ENCODE measurements at regions not wholly inside any gene's neighbourhood (a gene's known extent, or its start where the extent isn't known, plus 50 kb on each side); places are given as distances from the start of the nearest gene placed in this dataset.
A peak's percentile ranks its signal among the peaks of the same experiment; 100 is the strongest.
"Not testable (repeated sequence)": the region's sequence is repeated elsewhere in the genome, so short reads cannot be mapped to it uniquely, and the experiment has no call there.

DNA sequence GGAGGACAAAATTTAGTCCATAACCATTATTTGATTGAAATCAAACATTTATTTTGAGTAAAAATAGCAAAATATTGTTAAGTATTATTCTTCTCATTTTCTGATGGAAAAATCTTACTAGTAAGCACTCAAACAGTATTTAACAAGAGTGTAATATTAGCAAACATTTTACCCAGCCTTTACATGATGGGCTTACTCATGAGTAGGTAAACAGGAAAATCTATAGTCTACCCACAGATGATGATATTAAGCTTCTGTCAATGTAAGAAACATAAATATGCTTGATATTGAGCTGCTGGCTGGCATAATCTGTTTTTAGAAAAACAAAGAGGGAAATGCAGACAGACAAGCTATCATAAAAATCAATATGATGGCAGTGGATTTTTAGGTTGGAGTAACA, 418.5 kb upstream of the COX7C start:
- DNase-seq = no peak
- intact Hi-C loops (cut with DNase I, micrococcal nuclease) = no loop called here
- no peak for ATAC-seq

DNA sequence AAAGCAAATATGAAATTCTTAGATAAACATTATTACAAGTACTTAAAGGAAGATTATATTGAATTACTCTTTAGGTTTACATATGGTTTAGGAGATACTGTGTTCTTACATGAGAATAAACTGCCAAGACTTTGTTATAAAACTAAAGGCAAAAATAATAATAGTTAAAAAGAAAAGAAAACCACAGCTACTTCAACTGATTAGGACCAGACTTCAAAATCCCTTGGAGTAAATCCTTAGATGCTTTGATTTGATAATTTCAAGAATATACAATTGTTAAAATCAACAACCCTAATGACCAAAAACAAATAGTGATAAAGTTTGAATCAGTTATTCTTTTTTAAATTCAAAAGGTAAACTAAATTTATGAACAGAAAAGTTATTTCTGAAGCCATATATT, 389.6 kb upstream of the COX7C start:
- ATAC-seq = no peak
- intact Hi-C loops (cut with DNase I, micrococcal nuclease) = no loop called here

DNA sequence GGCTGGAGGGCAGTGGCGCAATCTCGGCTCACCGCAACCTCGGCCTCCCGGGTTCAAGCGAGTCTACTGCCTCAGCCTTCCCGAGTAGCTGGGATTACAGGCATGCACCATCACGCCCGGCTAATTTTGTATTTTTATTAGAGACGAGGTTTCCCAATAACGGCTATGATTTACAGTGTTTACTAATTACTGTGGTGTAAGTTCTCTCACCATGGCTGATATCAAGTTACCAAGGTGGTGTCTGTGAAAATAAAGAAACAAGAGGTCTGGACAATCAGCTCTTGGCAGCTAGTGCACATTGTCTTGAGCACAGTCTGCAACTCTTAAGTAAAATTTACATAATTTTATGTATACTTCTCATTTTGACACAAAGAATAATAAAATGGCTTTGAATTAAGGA, 385.5 kb upstream of the COX7C start:
- intact Hi-C loops (cut with DNase I, micrococcal nuclease) = no loop called here
- no peak for ATAC-seq

More for the DNA sequence above, 389.6 kb upstream of the COX7C start:
- no peak for DNase-seq

DNA sequence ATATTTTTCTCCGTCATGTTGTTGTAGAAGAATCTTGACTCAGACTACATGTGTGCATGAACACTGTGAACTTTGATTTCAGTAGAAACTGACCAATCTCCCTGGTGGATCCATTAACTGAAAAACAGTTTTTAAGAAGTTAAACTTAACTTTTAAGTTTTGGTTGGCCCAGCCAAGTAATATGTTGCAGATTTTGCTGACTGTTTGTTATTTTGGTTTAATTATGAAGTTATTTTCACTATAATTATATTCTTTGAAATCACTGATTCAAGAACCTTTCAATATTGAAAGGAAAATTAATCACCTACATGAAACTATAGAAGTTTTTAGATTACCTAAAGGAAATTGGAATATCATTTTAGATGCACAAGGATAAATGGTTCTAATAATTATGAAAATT, 373.6 kb upstream of the COX7C start:
- DNase-seq = no peak
- no peak for ATAC-seq
- intact Hi-C loops (cut with DNase I, micrococcal nuclease) = no loop called here

More for the DNA sequence above, 385.5 kb upstream of the COX7C start:
- no peak for DNase-seq

DNA sequence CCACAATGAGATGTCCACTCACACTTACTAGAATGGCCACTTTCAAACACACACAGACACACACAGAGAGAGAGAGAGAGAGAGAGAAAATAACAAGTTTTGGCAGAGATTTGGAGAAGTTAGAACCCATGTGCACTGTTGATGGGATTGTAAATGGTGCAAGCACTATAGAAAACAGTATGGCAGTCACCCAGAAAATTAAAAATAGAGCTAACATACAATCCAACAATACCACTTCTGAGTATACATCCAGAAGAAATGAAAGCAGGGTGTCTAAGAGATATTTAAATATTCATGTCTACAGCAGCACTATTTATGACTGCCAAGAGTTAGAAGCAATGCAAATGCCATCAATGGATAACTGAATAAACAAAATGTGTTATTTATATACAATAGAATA, 359.9 kb upstream of the COX7C start:
- intact Hi-C loops (cut with DNase I, micrococcal nuclease) = no loop called here
- no peak for ATAC-seq
- DNase-seq = no peak

DNA sequence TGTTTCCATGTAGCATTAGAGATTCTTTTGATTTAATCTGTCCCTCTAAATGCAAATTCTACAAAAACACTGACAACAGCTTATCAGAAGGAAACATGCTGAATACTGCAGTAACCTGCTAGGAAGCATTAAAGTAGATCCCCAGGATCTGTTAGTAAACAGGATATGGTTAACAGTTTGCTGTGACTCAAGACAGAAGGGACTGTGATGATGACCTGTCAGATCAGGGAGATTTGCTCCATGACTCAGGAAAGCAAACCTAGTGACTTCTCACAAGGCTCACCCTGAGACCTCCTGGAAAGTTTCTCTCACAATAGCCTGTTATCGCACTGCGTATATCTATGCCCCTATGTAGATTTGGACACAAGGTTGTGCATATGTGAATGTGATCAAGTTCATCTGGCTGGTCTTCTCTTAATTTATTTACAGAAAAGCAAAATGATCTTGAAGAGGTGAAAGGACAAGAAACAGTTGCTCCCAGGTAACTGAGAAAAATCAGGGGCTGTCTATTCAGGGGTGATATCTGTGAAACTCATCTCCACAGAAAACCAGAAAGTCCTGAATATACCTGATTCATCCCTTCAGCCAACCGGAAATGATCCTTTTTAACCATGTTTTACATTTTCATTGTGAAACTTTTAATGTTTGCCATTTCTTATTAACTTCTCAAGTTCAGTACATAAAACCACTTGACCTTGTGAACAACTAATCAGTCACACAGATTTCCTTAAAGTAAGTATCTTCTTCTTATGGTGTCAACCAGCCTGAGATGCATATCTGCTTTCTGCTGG, 333.1 kb upstream of the COX7C start:
- DNase-seq; ATAC-seq; intact Hi-C loops (cut with DNase I, micrococcal nuclease): not testable (repeated sequence)

DNA sequence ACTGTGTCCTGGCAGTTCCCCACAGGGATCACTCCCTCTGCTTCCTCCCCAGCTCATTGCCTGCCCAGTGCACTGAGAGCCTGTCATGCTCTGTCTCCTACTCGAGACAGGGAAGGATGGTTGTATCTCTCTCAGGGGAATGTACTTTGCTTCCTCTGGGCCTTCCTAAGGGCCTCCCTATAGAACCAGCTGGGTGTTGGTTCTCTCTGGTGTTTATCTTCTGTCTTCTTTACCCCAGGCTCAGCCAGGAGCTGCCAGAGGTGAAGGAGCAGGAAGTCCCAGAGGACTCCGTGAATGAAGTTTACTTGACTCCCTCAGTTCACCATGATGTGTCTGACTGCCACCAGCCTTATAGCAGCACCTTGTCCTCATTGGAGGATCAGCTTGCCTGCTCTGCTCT, 330.3 kb upstream of the COX7C start:
- DNase-seq; intact Hi-C loops (cut with DNase I, micrococcal nuclease): not testable (repeated sequence)
- peak; percentile 81 for ATAC-seq

DNA sequence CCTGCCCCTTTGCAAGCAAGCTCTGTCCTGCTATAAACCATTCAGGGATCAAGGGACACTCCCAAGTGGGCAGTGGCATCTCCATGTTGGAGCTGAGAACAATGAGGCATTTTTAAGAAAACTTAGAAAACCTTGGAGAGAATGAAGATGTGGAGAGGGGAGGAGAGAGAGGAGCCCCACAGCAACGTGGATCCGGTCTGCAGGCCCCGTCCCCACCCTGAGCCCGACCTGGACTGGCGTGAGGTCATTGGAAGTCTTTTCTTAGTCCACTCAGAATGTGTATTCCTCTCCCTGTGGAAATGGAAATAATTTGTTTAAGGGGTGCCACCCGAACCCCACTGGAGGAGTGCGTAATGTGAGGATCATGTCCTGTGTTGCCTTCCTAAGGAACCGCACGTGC, 328.0 kb upstream of the COX7C start:
- DNase-seq; intact Hi-C loops (cut with DNase I, micrococcal nuclease); ATAC-seq: not testable (repeated sequence)

DNA sequence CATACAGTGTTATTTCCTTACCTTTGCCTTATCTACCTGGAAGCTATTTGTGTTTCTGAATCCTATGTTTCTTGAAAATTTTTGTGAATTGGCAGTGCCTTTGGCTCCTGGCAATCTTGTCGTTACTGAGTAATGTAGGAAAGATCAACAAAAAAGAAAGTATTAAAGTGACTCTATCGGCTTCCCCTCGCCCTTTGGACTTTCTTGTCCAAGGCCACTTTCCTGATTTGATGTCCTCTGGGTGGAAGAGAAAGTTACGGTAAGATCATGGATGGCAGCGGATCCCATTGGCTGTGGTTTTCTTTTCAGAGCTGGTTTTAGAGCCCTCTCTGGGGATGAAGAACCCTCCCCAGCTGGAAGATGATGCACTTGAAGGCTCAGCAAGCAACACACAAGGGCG, 324.9 kb upstream of the COX7C start:
- DNase-seq; intact Hi-C loops (cut with DNase I, micrococcal nuclease): not testable (repeated sequence)
- peak; percentile 94 for ATAC-seq

DNA sequence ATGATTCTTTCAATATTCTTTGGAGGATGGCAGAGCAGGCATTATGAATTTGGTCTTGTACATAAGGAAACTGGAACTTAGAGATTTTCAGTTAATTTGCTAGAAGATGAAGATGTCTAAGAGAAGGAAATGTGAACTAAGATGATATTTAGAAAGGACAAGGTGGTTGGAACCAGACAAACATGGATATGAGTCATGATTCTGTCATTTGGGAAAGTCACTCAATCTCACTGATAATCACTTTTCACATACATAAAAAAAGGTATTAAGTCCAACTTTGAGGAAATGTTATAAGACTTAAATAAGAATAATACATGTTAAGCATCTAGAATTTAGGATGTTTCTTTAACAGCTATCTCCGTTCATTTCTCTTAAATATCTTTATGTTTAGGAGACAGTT, 315.1 kb upstream of the COX7C start:
- DNase-seq; intact Hi-C loops (cut with DNase I, micrococcal nuclease); ATAC-seq: not testable (repeated sequence)

DNA sequence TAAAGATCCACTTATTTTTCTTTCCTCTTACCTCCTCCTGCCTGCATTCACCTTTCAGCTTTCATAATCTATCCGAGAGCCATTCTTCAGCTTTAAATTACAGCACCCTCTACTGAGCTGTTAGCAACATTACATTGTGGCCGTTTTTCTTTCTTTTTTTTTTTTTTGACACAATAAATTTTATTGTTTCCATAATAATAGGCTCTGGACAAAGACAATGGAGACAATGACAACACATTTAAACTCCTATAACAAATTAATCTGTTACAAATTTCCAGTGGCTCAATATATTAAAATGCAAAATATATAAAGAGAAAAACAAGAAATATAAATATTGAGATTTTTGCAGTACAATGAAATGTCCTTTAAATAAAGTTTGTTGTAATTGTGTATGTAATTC, 312.7 kb upstream of the COX7C start:
- intact Hi-C loops (cut with DNase I, micrococcal nuclease); DNase-seq: not testable (repeated sequence)
- ATAC-seq = peak; percentile 60

DNA sequence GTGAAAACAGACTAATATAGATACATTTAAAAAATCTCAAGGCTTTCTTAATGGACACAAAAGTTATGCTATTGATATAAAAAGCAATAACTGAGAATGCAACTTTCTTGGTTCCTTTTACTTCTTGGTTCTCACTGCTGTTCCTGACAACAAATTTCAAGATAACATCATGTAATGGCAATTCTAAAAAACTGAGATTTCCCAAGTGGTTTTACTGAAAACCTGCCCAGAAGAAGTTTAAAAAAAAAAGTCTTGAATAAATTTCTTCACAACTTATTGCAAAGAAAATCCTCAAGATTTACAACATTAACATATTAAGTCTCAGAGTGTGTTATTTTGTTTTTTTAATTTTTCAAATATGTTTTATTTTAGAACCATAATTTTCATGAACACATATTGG, 302.8 kb upstream of the COX7C start:
- intact Hi-C loops (cut with DNase I, micrococcal nuclease) = no loop called here
- no peak for ATAC-seq
- no peak for DNase-seq

DNA sequence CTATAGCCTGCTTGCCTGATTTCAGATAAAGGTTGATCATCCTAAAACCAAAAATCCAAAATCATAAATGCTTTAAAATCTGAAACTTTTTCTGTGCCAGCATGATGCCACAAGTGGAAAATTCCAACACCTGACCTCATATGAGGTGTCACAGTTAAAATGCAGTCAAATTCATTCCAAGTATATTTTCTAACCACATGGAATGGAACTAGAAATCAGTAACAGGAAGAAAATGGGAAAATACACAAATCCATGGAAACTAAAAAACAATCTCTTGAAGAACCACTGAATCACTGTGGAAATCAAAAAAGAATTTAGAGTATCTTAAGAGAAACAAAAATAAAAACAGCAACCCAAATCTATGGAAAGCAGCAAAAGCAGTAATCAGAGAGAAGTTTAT, 297.5 kb upstream of the COX7C start:
- intact Hi-C loops (cut with DNase I, micrococcal nuclease) = no loop called here
- no peak for ATAC-seq
- no peak for DNase-seq

DNA sequence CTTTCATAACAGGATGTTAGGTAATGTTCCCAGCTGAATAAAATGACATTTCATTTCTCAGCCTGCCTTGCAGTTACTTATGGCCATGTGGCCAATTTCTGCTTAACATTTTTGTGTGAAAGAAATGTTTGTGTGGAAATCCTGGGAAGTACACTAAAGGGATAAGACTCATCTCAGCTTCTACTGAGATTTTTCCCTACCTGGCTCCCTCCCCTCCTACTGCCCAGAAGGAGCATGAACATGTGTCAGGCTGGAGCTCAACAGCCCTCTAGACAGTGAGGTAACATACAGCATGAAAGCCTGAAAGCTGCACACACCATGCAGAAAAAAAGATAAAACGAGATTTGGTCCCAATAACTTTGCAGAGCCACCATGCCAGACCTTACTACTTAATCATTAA, 288.4 kb upstream of the COX7C start:
- ATAC-seq = no peak
- no peak for DNase-seq
- intact Hi-C loops (cut with DNase I, micrococcal nuclease) = no loop called here

DNA sequence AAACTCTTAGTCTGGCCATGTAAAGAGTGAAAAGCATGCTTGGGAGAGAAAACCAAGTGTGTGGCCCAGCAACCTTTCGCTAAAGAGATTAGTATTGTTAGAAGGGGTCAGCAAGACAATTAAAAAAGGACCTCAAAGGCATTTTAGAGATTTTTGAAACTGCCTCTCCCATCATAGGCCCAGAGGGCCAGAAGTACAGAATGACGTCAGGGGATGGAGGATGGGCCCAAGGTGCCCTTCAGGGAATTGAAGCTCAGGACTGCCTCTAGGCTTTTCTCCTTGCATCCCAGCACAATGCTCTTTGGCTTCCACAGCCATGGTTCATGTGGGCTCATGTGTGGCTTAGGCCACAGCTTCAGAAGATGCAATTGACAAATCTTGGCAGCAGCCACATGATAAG, 287.0 kb upstream of the COX7C start:
- ATAC-seq = no peak
- DNase-seq = no peak
- intact Hi-C loops (cut with DNase I, micrococcal nuclease) = no loop called here

DNA sequence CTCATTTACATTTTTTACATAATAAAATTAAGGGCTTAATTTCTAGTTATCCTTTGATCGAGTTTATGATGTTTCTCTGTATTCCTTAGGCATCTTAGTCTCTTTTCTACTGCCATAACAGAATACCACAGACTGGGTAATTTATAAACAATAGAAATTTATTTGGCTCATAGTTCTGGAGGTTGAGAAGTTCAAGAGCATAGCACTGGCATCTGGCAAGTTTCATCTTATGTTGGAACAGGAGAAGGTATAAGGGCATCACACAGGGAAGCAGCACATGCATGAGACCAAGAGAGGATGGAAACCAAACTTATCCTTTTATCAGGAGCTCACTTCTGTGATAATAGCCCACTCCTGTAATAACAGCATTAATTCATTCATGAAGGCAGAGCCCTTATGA, 284.9 kb upstream of the COX7C start:
- intact Hi-C loops (cut with DNase I, micrococcal nuclease) = no loop called here
- DNase-seq (no peak), ATAC-seq (no peak)

DNA sequence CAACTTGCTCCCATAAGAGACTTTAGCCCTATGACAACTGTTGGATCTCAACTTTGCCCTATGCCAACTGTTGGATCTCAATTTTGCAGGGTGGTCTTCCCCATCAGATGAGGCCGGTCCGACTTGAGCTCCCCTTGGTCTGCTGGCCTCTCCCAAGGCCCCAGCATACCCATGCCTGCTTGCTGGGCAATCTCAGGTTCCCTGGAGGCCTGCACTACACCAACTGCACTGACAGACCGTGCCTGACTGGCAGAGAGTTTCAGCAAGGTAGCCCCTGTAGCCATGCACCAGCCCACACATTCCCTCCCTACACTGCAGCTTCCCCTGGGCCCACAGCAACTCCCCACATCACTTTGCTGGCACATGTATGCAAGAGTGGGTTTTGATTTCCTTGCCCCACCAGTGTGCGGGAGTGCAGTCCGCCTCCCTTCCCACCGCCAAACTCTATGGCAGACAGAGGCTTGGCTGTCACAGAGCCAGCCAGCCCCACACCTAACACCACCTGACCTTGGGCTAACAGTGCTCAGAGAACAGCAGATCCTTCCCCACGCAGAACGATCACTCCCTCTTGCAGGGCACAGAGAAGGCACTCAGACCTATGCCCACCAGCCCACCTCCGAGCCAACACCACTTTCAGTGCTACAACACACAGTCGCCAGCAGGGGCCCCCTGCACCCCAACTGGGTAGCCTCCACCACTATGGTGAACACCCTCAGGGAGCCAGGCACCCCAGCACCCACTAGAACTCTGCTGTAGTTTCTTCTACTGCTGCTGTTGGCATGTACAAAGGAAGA, 279.9 kb upstream of the COX7C start:
- intact Hi-C loops (cut with DNase I, micrococcal nuclease) = no loop called here
- ATAC-seq (no peak), DNase-seq (no peak)

DNA sequence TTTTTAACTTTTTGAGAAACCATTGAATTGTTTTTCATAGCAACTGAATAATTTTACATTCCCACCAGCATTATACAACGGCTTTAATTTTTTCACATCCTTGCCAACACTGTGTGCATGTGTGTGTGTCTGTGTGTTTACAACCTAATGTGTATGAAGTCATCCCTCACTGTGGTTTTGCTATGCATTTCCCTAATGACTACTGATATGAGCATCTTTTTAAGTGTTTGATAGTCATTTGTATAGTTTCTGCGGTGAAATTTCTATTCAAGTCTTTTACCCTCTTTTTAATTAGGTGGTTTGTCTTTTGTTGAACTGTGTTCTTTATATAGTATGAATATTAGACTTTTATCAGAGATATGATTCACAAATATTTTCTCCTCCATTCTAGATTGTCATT, 263.1 kb upstream of the COX7C start:
- no peak for ATAC-seq
- no peak for DNase-seq
- intact Hi-C loops (cut with DNase I, micrococcal nuclease) = no loop called here

DNA sequence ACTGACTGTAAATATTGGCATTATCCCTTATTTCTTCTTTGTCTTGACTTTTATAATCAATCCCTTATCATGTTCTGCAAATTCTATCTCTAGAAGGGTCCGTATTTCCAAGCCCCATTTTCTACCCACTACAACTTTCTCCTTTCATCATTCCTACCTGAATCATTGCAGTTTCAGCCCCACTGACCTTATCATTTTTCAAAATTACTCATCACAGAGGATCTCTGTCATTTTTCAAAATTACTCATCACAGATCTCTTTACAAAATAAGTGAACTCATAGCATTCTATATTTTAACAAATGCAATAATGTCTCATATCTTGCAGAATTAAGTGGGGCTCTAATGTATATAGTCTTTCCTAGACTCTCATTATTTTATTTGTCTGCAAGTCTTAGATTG, 256.9 kb upstream of the COX7C start:
- intact Hi-C loops (cut with DNase I, micrococcal nuclease) = no loop called here

DNA sequence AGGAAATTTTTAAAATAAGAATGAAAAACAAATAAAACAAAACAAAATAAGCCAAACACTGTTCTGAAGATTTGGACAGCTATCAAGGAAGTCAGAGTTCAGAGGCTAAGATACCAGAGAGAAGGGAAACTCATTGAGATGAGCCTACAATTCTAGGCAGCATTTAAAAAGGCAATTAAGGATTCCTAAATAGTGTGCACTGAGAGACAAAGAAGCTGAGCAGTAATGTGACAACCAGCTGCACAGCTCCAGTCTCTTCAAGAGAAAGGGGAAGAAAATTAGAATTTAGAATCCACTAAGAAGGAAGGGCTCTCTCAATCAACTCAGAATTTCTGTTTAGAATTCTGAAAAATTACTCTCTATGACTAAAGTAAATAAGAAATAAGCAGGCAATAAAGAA, 246.7 kb upstream of the COX7C start:
- intact Hi-C loops (cut with DNase I, micrococcal nuclease) = no loop called here
- DNase-seq (no peak), ATAC-seq (no peak)

More for the DNA sequence above, 256.9 kb upstream of the COX7C start:
- ATAC-seq (no peak), DNase-seq (no peak)
